SK-MEL-5 (cell line): ENCODE measurements at regions not wholly inside any gene's neighbourhood (a gene's known extent, or its start where the extent isn't known, plus 50 kb on each side); places are given as distances from the start of the nearest gene placed in this dataset.

Experiments used
- small RNA-seq, 2 experiments: library from RNA; depleted of rRNA; stranded (forward); fragments of <200 nt; gene quantifications; one replicate each; pipeline ENCODE3, GENCODE V24; 2014

Small RNAs in the stretch of these regions (small RNA-seq; reads per million reads assigned to genes)
- 0 reads per million in 2 experiments for gene RNU6-161P
